Occipital lobe (tissue), 1 donor: ENCODE measurements at regions not wholly inside any gene's neighbourhood (a gene's known extent, or its start where the extent isn't known, plus 50 kb on each side); places are given as distances from the start of the nearest gene placed in this dataset.
A peak's percentile ranks its signal among the peaks of the same experiment; 100 is the strongest.

Source experiments
- DNase-seq: peaks from one replicate; lab custom pipeline; 2025; lab: John Stamatoyannopoulos, UW

GRCh38 chr4:24303926-24304325, 280.4 kb downstream of the DHX15 start:
- DNase-seq: no peak

- DNase-seq: no peak
These were observed 285.4 kb downstream of the DHX15 start for GRCh38 chr4:24298911-24299310.

GRCh38 chr4:24287096-24287495, 297.3 kb downstream of the DHX15 start:
- no peak for DNase-seq

GRCh38 chr4:24285759-24286158, 298.6 kb downstream of the DHX15 start:
- DNase-seq: no peak

- no peak for DNase-seq
These were observed 301.9 kb downstream of the DHX15 start for GRCh38 chr4:24282446-24282845.

- DNase-seq: no peak
These were observed 304.4 kb downstream of the DHX15 start for GRCh38 chr4:24279911-24280375.

- peak; percentile 2 for DNase-seq
These were observed 304.9 kb downstream of the DHX15 start for GRCh38 chr4:24279469-24279868.

- no peak for DNase-seq
These were observed 305.7 kb downstream of the DHX15 start for GRCh38 chr4:24278693-24279092.

- DNase-seq: no peak
These were observed 309.9 kb downstream of the DHX15 start for GRCh38 chr4:24274381-24274941.

GRCh38 chr4:24273136-24273535, 311.2 kb downstream of the DHX15 start:
- DNase-seq: no peak

GRCh38 chr4:24266951-24267722, 317.2 kb downstream of the DHX15 start:
- no peak for DNase-seq

- no peak for DNase-seq
These were observed 318.4 kb downstream of the DHX15 start for GRCh38 chr4:24265989-24266388.

- DNase-seq: no peak
These were observed 321.7 kb downstream of the DHX15 start for GRCh38 chr4:24262616-24263015.

GRCh38 chr4:24262084-24262483, 322.3 kb downstream of the DHX15 start:
- DNase-seq: no peak

GRCh38 chr4:24260923-24261564, 323.3 kb downstream of the DHX15 start:
- DNase-seq: no peak

- DNase-seq: no peak
These were observed 324.1 kb downstream of the DHX15 start for GRCh38 chr4:24260133-24260715.

- no peak for DNase-seq
These were observed 327.8 kb downstream of the DHX15 start for GRCh38 chr4:24256547-24256946.

GRCh38 chr4:24256066-24256465, 328.3 kb downstream of the DHX15 start:
- no peak for DNase-seq

- DNase-seq: no peak
These were observed 332.2 kb downstream of the DHX15 start for GRCh38 chr4:24252121-24252520.

GRCh38 chr4:24251589-24251988, 332.8 kb downstream of the DHX15 start:
- no peak for DNase-seq

- no peak for DNase-seq
These were observed 334.4 kb downstream of the DHX15 start for GRCh38 chr4:24249972-24250371.
